SK-N-MC (cell line): ENCODE measurements at regions not wholly inside any gene's neighbourhood (a gene's known extent, or its start where the extent isn't known, plus 50 kb on each side); places are given as distances from the start of the nearest gene placed in this dataset.

Source experiments
- EZH2 ChIP-seq: fragments of 200-600 bp; sonication (generic); IDR thresholded peaks from one replicate; pipeline ENCODE4 v1.6.1; 2017; ENCODE audit warnings: antibody characterized with exemption
- FOXP2 ChIP-seq: optimal IDR thresholded peaks from 2 replicates; pipeline ENCODE3; 2011; ENCODE audit warnings: mild to moderate bottlenecking, moderate library complexity; ENCODE audit not compliant: insufficient read depth; ENCODE audit errors: extremely low read length, control extremely low read depth
- POLR2AphosphoS5 ChIP-seq: IDR thresholded peaks from 2 replicates; pipeline ENCODE4 v1.6.1; 2012; ENCODE audit warnings: mild to moderate bottlenecking, low read depth, low read length, borderline replicate concordance

GRCh38 chr5:15367489-15367888 is 132.5 kb upstream of the FBXL7 start:
- no peak for TF ChIP-seq POLR2AphosphoS5
- TF ChIP-seq EZH2, result no peak
- no peak for TF ChIP-seq FOXP2
